WTC11 (cell line): ENCODE measurements at regions not wholly inside any gene's neighbourhood (a gene's known extent, or its start where the extent isn't known, plus 50 kb on each side); places are given as distances from the start of the nearest gene placed in this dataset.

Experiments
- ATAC-seq: fragments of 200-7000 bp; cut with Tn5 transposase; 2 replicates; pipeline ENCODE4 v1.10.0; 2021; ENCODE audit warnings: mild to moderate bottlenecking, moderate library complexity
- CTCF ChIA-PET: fragments of 300-600 bp; sonication (Branson Sonifier 250); formaldehyde crosslinking; loops from one replicate; lab custom pipeline; 2021; ENCODE audit warnings: antibody characterized with exemption; lab: Charles Lee
- POLR2A ChIA-PET: fragments of 350-600 bp; sonication (Branson Sonifier 250); formaldehyde crosslinking; loops from one replicate; lab custom pipeline; 2021; ENCODE audit warnings: antibody characterized with exemption; lab: Charles Lee
- DNase-seq: peaks from one replicate; pipeline ENCODE4 v3.0.0; 2021; ENCODE audit warnings: low spot score
- H3K27ac Mint-ChIP-seq: 2 replicates; pipeline ENCODE4 v1.8.0; 2021; ENCODE audit warnings: mixed read lengths
- H3K27me3 Mint-ChIP-seq: 2 replicates; pipeline ENCODE4 v1.8.0; 2021; ENCODE audit warnings: low read depth, mild to moderate bottlenecking, moderate library complexity, mixed read lengths
- H3K36me3 Mint-ChIP-seq: 2 replicates; pipeline ENCODE4 v1.8.0; 2021; ENCODE audit warnings: mixed read lengths
- H3K4me1 Mint-ChIP-seq: 2 replicates; pipeline ENCODE4 v1.8.0; 2022; ENCODE audit warnings: mixed read lengths
- H3K4me3 Mint-ChIP-seq: 2 replicates; pipeline ENCODE4 v1.8.0; 2021; ENCODE audit warnings: mild to moderate bottlenecking, moderate library complexity, mixed read lengths
- H3K9me3 Mint-ChIP-seq: 2 replicates; pipeline ENCODE4 v1.8.0; 2021; ENCODE audit warnings: mixed read lengths
- CREM ChIP-seq: sonication (generic); formaldehyde crosslinking; IDR thresholded peaks from 2 replicates; pipeline ENCODE4 v1.8.1; 2022; ENCODE audit warnings: mild to moderate bottlenecking, missing genetic modification reagents, moderate library complexity
- GRHL2 ChIP-seq: fragments of 250-450 bp; sonication (Bioruptor Pico); IDR thresholded peaks from 2 replicates; pipeline ENCODE4 v1.8.0; 2022; ENCODE audit warnings: mild to moderate bottlenecking, moderate library complexity; ENCODE audit not compliant: insufficient replicate concordance, severe bottlenecking
- IRF2 ChIP-seq: sonication (generic); formaldehyde crosslinking; IDR thresholded peaks from 2 replicates; pipeline ENCODE4 v1.8.0; 2022; ENCODE audit warnings: low read depth, missing genetic modification reagents, borderline replicate concordance
- JUN ChIP-seq: sonication (generic); formaldehyde crosslinking; IDR thresholded peaks from 2 replicates; pipeline ENCODE4 v1.8.0; 2023; ENCODE audit warnings: mild to moderate bottlenecking, missing genetic modification reagents
- MYBL2 ChIP-seq: sonication (generic); formaldehyde crosslinking; IDR thresholded peaks from 2 replicates; pipeline ENCODE4 v1.8.1; 2023; ENCODE audit warnings: mild to moderate bottlenecking, moderate library complexity, missing genetic modification reagents
- NFATC4 ChIP-seq: fragments of 250-450 bp; sonication (Bioruptor Pico); IDR thresholded peaks from 2 replicates; pipeline ENCODE4 v1.9.0; 2021; ENCODE audit warnings: mild to moderate bottlenecking
- NR2C2 ChIP-seq: sonication (generic); formaldehyde crosslinking; IDR thresholded peaks from 2 replicates; pipeline ENCODE4 v1.8.0; 2022; ENCODE audit warnings: mild to moderate bottlenecking, missing genetic modification reagents
- ZNF121 ChIP-seq: sonication (generic); formaldehyde crosslinking; IDR thresholded peaks from 2 replicates; pipeline ENCODE4 v1.8.0; 2023; ENCODE audit warnings: missing genetic modification reagents
- ZNF263 ChIP-seq: sonication (generic); formaldehyde crosslinking; IDR thresholded peaks from 2 replicates; pipeline ENCODE4 v1.8.1; 2022; ENCODE audit warnings: low read depth, mild to moderate bottlenecking, moderate library complexity, missing genetic modification reagents
- ZNF416 ChIP-seq: fragments of 250-450 bp; sonication (Bioruptor Pico); IDR thresholded peaks from 2 replicates; pipeline ENCODE4 v1.9.0; 2021; ENCODE audit warnings: mild to moderate bottlenecking, inconsistent platforms
- ZNF671 ChIP-seq: fragments of 250-450 bp; sonication (Bioruptor Pico); IDR thresholded peaks from 2 replicates; pipeline ENCODE4 v1.8.0; 2021; ENCODE audit warnings: mild to moderate bottlenecking
- TF ChIP-seq, protein P1 (sequence below): sonication (generic); formaldehyde crosslinking; IDR thresholded peaks from 2 replicates; pipeline ENCODE4 v1.8.1; 2022; ENCODE audit warnings: low read depth, missing genetic modification reagents, borderline replicate concordance
- TF ChIP-seq, protein P2 (sequence below): sonication (generic); formaldehyde crosslinking; IDR thresholded peaks from 2 replicates; pipeline ENCODE4 v1.8.1; 2023; ENCODE audit warnings: mild to moderate bottlenecking, missing genetic modification reagents, borderline replicate concordance
- TF ChIP-seq, protein P3 (sequence below): fragments of 250-450 bp; sonication (Bioruptor Pico); IDR thresholded peaks from 2 replicates; pipeline ENCODE4 v1.9.0; 2021; ENCODE audit warnings: mild to moderate bottlenecking, borderline replicate concordance
- TF ChIP-seq, protein P4 (sequence below): sonication (generic); formaldehyde crosslinking; IDR thresholded peaks from 2 replicates; pipeline ENCODE4 v1.8.1; 2022; ENCODE audit warnings: mild to moderate bottlenecking, moderate library complexity, missing genetic modification reagents

DNA sequence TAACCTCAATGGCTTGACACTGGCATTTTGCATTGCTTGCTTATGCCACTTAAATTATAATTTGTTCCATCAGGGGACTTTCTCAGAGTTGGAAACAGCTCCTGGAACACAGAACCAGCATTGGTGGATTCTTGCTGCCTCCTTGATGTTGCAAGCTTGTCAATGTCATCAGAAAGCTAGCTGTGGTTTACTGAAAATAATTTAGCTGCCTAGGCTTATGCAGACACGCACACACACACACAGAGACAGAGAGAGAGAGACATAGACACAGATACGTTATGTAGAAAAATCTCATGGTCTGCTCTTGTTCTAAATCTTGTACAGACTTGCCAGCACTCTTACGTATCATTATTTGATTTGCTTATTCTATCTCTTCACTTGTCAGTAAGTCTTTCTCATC is 78.0 kb downstream of the HMHB1 start:
- no peaks in the 10 kb centered on the region for H3K9me3 Mint-ChIP-seq
- no peaks in the 10 kb centered on the region for H3K27me3 Mint-ChIP-seq
- ChIA-PET POLR2A (interaction anchor here (0.6 kb wide), 1 partner anchor 20 kb away, joined by 3 read pairs; no protein-coding TSS in a partner anchor), CTCF (no interaction called here)
- TF ChIP-seq, protein P1, sequence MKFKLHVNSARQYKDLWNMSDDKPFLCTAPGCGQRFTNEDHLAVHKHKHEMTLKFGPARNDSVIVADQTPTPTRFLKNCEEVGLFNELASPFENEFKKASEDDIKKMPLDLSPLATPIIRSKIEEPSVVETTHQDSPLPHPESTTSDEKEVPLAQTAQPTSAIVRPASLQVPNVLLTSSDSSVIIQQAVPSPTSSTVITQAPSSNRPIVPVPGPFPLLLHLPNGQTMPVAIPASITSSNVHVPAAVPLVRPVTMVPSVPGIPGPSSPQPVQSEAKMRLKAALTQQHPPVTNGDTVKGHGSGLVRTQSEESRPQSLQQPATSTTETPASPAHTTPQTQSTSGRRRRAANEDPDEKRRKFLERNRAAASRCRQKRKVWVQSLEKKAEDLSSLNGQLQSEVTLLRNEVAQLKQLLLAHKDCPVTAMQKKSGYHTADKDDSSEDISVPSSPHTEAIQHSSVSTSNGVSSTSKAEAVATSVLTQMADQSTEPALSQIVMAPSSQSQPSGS (CRISPR knock-in tag): no peak
- TF ChIP-seq MYBL2 (CRISPR knock-in tag): no peak
- TF ChIP-seq, protein P2, sequence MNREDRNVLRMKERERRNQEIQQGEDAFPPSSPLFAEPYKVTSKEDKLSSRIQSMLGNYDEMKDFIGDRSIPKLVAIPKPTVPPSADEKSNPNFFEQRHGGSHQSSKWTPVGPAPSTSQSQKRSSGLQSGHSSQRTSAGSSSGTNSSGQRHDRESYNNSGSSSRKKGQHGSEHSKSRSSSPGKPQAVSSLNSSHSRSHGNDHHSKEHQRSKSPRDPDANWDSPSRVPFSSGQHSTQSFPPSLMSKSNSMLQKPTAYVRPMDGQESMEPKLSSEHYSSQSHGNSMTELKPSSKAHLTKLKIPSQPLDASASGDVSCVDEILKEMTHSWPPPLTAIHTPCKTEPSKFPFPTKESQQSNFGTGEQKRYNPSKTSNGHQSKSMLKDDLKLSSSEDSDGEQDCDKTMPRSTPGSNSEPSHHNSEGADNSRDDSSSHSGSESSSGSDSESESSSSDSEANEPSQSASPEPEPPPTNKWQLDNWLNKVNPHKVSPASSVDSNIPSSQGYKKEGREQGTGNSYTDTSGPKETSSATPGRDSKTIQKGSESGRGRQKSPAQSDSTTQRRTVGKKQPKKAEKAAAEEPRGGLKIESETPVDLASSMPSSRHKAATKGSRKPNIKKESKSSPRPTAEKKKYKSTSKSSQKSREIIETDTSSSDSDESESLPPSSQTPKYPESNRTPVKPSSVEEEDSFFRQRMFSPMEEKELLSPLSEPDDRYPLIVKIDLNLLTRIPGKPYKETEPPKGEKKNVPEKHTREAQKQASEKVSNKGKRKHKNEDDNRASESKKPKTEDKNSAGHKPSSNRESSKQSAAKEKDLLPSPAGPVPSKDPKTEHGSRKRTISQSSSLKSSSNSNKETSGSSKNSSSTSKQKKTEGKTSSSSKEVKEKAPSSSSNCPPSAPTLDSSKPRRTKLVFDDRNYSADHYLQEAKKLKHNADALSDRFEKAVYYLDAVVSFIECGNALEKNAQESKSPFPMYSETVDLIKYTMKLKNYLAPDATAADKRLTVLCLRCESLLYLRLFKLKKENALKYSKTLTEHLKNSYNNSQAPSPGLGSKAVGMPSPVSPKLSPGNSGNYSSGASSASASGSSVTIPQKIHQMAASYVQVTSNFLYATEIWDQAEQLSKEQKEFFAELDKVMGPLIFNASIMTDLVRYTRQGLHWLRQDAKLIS (CRISPR knock-in tag): no peak
- TF ChIP-seq ZNF121 (CRISPR knock-in tag): no peak
- TF ChIP-seq NR2C2 (CRISPR knock-in tag): no peak
- no peak for TF ChIP-seq NFATC4
- TF ChIP-seq GRHL2: no peak
- no peak for TF ChIP-seq ZNF671 (CRISPR knock-in tag)
- no peak overlapping the region for H3K27ac Mint-ChIP-seq
- DNase-seq: no peak
- H3K4me1 Mint-ChIP-seq: peaks cover 25% of the 10 kb centered on the region
- no peak overlapping the region for H3K4me3 Mint-ChIP-seq
- H3K36me3 Mint-ChIP-seq: no peaks in the 10 kb centered on the region
- ATAC-seq: no peak

DNA sequence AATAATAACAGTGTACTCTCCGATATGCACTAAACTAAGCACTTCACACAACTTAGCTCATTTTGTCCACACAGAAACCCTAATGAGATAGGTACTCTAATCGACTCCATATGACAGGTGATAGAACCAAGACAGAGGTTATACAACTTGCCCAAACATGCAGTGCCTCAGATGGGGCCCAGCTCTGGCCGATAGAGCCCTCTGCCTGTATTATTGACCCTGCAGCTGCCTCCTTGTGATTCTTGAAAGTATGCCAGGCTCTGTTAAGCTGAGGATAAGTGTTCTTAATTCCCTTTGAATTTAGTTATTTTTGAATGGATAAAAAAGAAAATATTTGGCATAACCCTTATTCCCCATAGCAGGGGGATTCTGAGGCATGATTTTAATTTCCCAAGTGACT is 78.5 kb downstream of the HMHB1 start:
- H3K4me1 Mint-ChIP-seq: peaks cover 25% of the 10 kb centered on the region
- DNase-seq: no peak
- H3K27me3 Mint-ChIP-seq: no peaks in the 10 kb centered on the region
- ChIA-PET CTCF (interaction anchor here (0.6 kb wide), 1 partner anchor 504 kb away, joined by 5 read pairs; no protein-coding TSS in a partner anchor), POLR2A (interaction anchor here (0.6 kb wide), 1 partner anchor 19 kb away, joined by 3 read pairs; no protein-coding TSS in a partner anchor)
- no peak for ATAC-seq
- H3K9me3 Mint-ChIP-seq: no peaks in the 10 kb centered on the region
- no peaks in the 10 kb centered on the region for H3K36me3 Mint-ChIP-seq
- no peak for TF ChIP-seq CREM (CRISPR knock-in tag)
- TF ChIP-seq ZNF416 (CRISPR knock-in tag): no peak
- TF ChIP-seq, protein P3, sequence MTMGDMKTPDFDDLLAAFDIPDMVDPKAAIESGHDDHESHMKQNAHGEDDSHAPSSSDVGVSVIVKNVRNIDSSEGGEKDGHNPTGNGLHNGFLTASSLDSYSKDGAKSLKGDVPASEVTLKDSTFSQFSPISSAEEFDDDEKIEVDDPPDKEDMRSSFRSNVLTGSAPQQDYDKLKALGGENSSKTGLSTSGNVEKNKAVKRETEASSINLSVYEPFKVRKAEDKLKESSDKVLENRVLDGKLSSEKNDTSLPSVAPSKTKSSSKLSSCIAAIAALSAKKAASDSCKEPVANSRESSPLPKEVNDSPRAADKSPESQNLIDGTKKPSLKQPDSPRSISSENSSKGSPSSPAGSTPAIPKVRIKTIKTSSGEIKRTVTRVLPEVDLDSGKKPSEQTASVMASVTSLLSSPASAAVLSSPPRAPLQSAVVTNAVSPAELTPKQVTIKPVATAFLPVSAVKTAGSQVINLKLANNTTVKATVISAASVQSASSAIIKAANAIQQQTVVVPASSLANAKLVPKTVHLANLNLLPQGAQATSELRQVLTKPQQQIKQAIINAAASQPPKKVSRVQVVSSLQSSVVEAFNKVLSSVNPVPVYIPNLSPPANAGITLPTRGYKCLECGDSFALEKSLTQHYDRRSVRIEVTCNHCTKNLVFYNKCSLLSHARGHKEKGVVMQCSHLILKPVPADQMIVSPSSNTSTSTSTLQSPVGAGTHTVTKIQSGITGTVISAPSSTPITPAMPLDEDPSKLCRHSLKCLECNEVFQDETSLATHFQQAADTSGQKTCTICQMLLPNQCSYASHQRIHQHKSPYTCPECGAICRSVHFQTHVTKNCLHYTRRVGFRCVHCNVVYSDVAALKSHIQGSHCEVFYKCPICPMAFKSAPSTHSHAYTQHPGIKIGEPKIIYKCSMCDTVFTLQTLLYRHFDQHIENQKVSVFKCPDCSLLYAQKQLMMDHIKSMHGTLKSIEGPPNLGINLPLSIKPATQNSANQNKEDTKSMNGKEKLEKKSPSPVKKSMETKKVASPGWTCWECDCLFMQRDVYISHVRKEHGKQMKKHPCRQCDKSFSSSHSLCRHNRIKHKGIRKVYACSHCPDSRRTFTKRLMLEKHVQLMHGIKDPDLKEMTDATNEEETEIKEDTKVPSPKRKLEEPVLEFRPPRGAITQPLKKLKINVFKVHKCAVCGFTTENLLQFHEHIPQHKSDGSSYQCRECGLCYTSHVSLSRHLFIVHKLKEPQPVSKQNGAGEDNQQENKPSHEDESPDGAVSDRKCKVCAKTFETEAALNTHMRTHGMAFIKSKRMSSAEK (CRISPR knock-in tag): no peak
- TF ChIP-seq, protein P4, sequence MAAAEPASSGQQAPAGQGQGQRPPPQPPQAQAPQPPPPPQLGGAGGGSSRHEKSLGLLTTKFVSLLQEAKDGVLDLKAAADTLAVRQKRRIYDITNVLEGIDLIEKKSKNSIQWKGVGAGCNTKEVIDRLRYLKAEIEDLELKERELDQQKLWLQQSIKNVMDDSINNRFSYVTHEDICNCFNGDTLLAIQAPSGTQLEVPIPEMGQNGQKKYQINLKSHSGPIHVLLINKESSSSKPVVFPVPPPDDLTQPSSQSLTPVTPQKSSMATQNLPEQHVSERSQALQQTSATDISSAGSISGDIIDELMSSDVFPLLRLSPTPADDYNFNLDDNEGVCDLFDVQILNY (CRISPR knock-in tag): no peak
- no peak for TF ChIP-seq IRF2 (CRISPR knock-in tag)
- TF ChIP-seq JUN (CRISPR knock-in tag): no peak
- no peak for TF ChIP-seq ZNF263 (CRISPR knock-in tag)
- no peak overlapping the region for H3K27ac Mint-ChIP-seq
- no peak overlapping the region for H3K4me3 Mint-ChIP-seq
